T-cell (primary cell): ENCODE measurements at regions not wholly inside any gene's neighbourhood (a gene's known extent, or its start where the extent isn't known, plus 50 kb on each side); places are given as distances from the start of the nearest gene placed in this dataset.
"Not testable (repeated sequence)": the region's sequence is repeated elsewhere in the genome, so short reads cannot be mapped to it uniquely, and the experiment has no call there.

Experiments
- ATAC-seq, 4 experiments: fragments of 200-7000 bp in 3 of 4; fragments of 150-1000 bp in 1 of 4; cut with Tn5 transposase; replicated peaks in 1 of 4; 1 replicate in 3 of 4; 2 replicates in 1 of 4; pipeline ENCODE4 v1.10.0; 2021; ENCODE audit warnings: moderate library complexity in 3 of 4, mild to moderate bottlenecking in 2 of 4, moderate number of reproducible peaks in 1 of 4
- CTCF ChIA-PET, 2 donors: fragments of 300-600 bp; sonication (Branson Sonifier 250); formaldehyde crosslinking; loops; one replicate each; lab custom pipeline; 2022; ENCODE audit warnings: antibody characterized with exemption in 2 of 2; lab: Charles Lee
- POLR2A ChIA-PET, 2 donors: fragments of 300-600 bp; sonication (Branson Sonifier 250); formaldehyde crosslinking; loops; one replicate each; lab custom pipeline; 2022; ENCODE audit warnings: antibody characterized with exemption in 2 of 2; lab: Charles Lee
- DNase-seq, 35 experiments: peaks; one replicate each; pipeline versions ENCODE4 v3.0.0 to v3.0.0-alpha.2; 2013 to 2023
- H3K27ac ChIP-seq: one replicate; pipeline ENCODE4 v1.5.1; 2013; ENCODE audit warnings: low read length
- H3K27me3 ChIP-seq, 2 experiments: replicated peaks in 1 of 2; 1 replicate in 1 of 2; 2 replicates in 1 of 2; pipeline versions ENCODE4 v1.6.1 to v1.7.0; 2013; ENCODE audit warnings: low read length in 1 of 2, mixed read lengths in 1 of 2; ENCODE audit not compliant: control insufficient read depth in 2 of 2, insufficient read depth in 2 of 2; ENCODE audit errors: extremely low read depth in 1 of 2
- H3K36me3 ChIP-seq, 2 donors: 1 replicate in 1 of 2; 2 replicates in 1 of 2; pipeline versions ENCODE4 v1.6.1 to v1.7.0; 2013; ENCODE audit warnings: low read length in 1 of 2; ENCODE audit not compliant: control insufficient read depth in 2 of 2, insufficient read depth in 1 of 2; ENCODE audit errors: extremely low read depth in 1 of 2
- H3K4me1 ChIP-seq, 2 experiments: 1 replicate in 1 of 2; 2 replicates in 1 of 2; pipeline versions ENCODE4 v1.6.1 to v1.7.0; 2013; ENCODE audit warnings: low read length in 2 of 2, mixed read lengths in 1 of 2; ENCODE audit not compliant: insufficient read depth in 2 of 2, control insufficient read depth in 1 of 2; ENCODE audit errors: extremely low read depth in 1 of 2
- H3K4me3 ChIP-seq, 2 donors: 1 replicate in 1 of 2; 2 replicates in 1 of 2; pipeline versions ENCODE4 v1.5.1 to v1.7.0; 2013; ENCODE audit warnings: mild to moderate bottlenecking in 2 of 2, low read length in 1 of 2, moderate library complexity in 1 of 2; ENCODE audit not compliant: control insufficient read depth in 1 of 2; ENCODE audit errors: extremely low read depth in 1 of 2
- H3K9me3 ChIP-seq: 2 replicates; pipeline ENCODE4 v1.7.0; 2013
- H3K27ac Mint-ChIP-seq, 2 donors: one replicate each; pipeline ENCODE4 v1.8.0; 2020 to 2021; ENCODE audit warnings: mild to moderate bottlenecking in 2 of 2, mixed read lengths in 2 of 2
- H3K27me3 Mint-ChIP-seq, 2 donors: one replicate each; pipeline ENCODE4 v1.8.0; 2021 to 2022; ENCODE audit warnings: mixed read lengths in 2 of 2
- H3K36me3 Mint-ChIP-seq: one replicate; pipeline ENCODE4 v1.8.0; 2021; ENCODE audit warnings: mixed read lengths
- H3K4me1 Mint-ChIP-seq, 3 donors: one replicate each; pipeline ENCODE4 v1.8.0; 2020 to 2022; ENCODE audit warnings: mixed read lengths in 3 of 3, mild to moderate bottlenecking in 1 of 3
- H3K4me3 Mint-ChIP-seq, 3 donors: one replicate each; pipeline ENCODE4 v1.8.0; 2020 to 2022; ENCODE audit warnings: mild to moderate bottlenecking in 3 of 3, mixed read lengths in 3 of 3, moderate library complexity in 3 of 3
- H3K9me3 Mint-ChIP-seq, 3 donors: one replicate each; pipeline ENCODE4 v1.8.0; 2020 to 2022; ENCODE audit warnings: mixed read lengths in 3 of 3
- WGBS: methylation state at CpG from one replicate; pipeline ENCODE4 v1.1.5; 2013; ENCODE audit warnings: missing lambda C conversion rate; ENCODE audit not compliant: insufficient coverage; 5-methylcytosine and 5-hydroxymethylcytosine counted together

- H3K27me3 ChIP-seq, H3K36me3 ChIP-seq, H3K4me3 ChIP-seq, H3K4me3 Mint-ChIP-seq, H3K9me3 Mint-ChIP-seq, H3K4me1 Mint-ChIP-seq, POLR2A ChIA-PET, H3K27me3 Mint-ChIP-seq, CTCF ChIA-PET, H3K9me3 ChIP-seq, ATAC-seq, H3K36me3 Mint-ChIP-seq, DNase-seq, H3K27ac ChIP-seq, H3K27ac Mint-ChIP-seq, H3K4me1 ChIP-seq: not testable (repeated sequence)
- WGBS = no CpG with 5 or more reads among the region's 1 CpG
Measured at GRCh38 chrY:7588176-7588575, 676.6 kb upstream of the AMELY start.

GRCh38 chrY:7562541-7562940 is 651.0 kb upstream of the AMELY start:
- Histone ChIP-seq H3K4me3 (no peak overlapping the region), H3K4me1 (no peaks in the 10 kb centered on the region), H3K9me3 (no peaks in the 10 kb centered on the region), H3K27ac (no peak overlapping the region), H3K36me3 (no peaks in the 10 kb centered on the region), H3K27me3 (no peaks in the 10 kb centered on the region)
- no peaks in the 10 kb centered on the region for H3K9me3 Mint-ChIP-seq
- peaks cover 0 to 4% of the 10 kb centered on the region in 2 donors for H3K27me3 Mint-ChIP-seq
- no CpG with 5 or more reads among the region's 4 CpGs for WGBS
- no peak overlapping the region for H3K4me3 Mint-ChIP-seq
- DNase-seq = no peak
- POLR2A ChIA-PET = no interaction called here
- no peaks in the 10 kb centered on the region for H3K36me3 Mint-ChIP-seq
- no peak overlapping the region for H3K27ac Mint-ChIP-seq
- H3K4me1 Mint-ChIP-seq = no peaks in the 10 kb centered on the region
- no peak for ATAC-seq
- CTCF ChIA-PET = no interaction called here

- Mint-ChIP-seq H3K27ac (no peak overlapping the region), H3K4me3 (no peak overlapping the region), H3K27me3 (peaks cover 0 to 2% of the 10 kb centered on the region in 2 donors), H3K4me1 (no peaks in the 10 kb centered on the region), H3K36me3 (no peaks in the 10 kb centered on the region), H3K9me3 (no peaks in the 10 kb centered on the region)
- H3K36me3 ChIP-seq = no peaks in the 10 kb centered on the region
- POLR2A ChIA-PET = no interaction called here
- H3K4me1 ChIP-seq = no peaks in the 10 kb centered on the region
- ATAC-seq (no peak), DNase-seq (no peak)
- CTCF ChIA-PET = no interaction called here
- H3K27me3 ChIP-seq = peaks cover 0 to 4% of the 10 kb centered on the region in 2 experiments
- H3K9me3 ChIP-seq = no peaks in the 10 kb centered on the region
- H3K4me3 ChIP-seq = no peak overlapping the region
- no peak overlapping the region for H3K27ac ChIP-seq
- WGBS = 75% methylated on average over 2 of the region's 7 CpGs
Measured at GRCh38 chrY:7557675-7558074, 646.1 kb upstream of the AMELY start.

GRCh38 chrY:7555006-7555405 is 643.5 kb upstream of the AMELY start:
- no peaks in the 10 kb centered on the region for H3K4me1 Mint-ChIP-seq
- 100% methylated on average over 3 of the region's 6 CpGs for WGBS
- H3K4me1 ChIP-seq = no peaks in the 10 kb centered on the region
- H3K9me3 ChIP-seq = no peaks in the 10 kb centered on the region
- ChIA-PET POLR2A (no interaction called here), CTCF (no interaction called here)
- H3K27ac ChIP-seq = no peak overlapping the region
- no peaks in the 10 kb centered on the region for H3K9me3 Mint-ChIP-seq
- H3K27ac Mint-ChIP-seq = no peak overlapping the region
- H3K27me3 ChIP-seq = peaks cover 0 to 4% of the 10 kb centered on the region in 2 experiments
- peaks cover 0 to 2% of the 10 kb centered on the region in 2 donors for H3K27me3 Mint-ChIP-seq
- H3K36me3 Mint-ChIP-seq = no peaks in the 10 kb centered on the region
- DNase-seq (no peak), ATAC-seq (no peak)
- no peak overlapping the region for H3K4me3 Mint-ChIP-seq
- H3K4me3 ChIP-seq = no peak overlapping the region
- H3K36me3 ChIP-seq = no peaks in the 10 kb centered on the region

GRCh38 chrY:7545060-7545459 is 633.5 kb upstream of the AMELY start:
- ChIA-PET CTCF (no interaction called here), POLR2A (no interaction called here)
- Mint-ChIP-seq H3K27me3 (peaks cover 0 to 3% of the 10 kb centered on the region in 2 donors), H3K4me3 (no peak overlapping the region), H3K36me3 (no peaks in the 10 kb centered on the region), H3K27ac (no peak overlapping the region), H3K9me3 (no peaks in the 10 kb centered on the region), H3K4me1 (no peaks in the 10 kb centered on the region)
- no peaks in the 10 kb centered on the region for H3K4me1 ChIP-seq
- no peaks in the 10 kb centered on the region for H3K27me3 ChIP-seq
- H3K36me3 ChIP-seq = no peaks in the 10 kb centered on the region
- WGBS = no CpG with 5 or more reads among the region's 1 CpG
- DNase-seq (no peak), ATAC-seq (no peak)
- H3K4me3 ChIP-seq = no peak overlapping the region
- no peaks in the 10 kb centered on the region for H3K9me3 ChIP-seq
- H3K27ac ChIP-seq = no peak overlapping the region

- Mint-ChIP-seq H3K27ac (no peak overlapping the region), H3K4me3 (no peak overlapping the region), H3K9me3 (no peaks in the 10 kb centered on the region), H3K36me3 (no peaks in the 10 kb centered on the region), H3K27me3 (peaks cover 0 to 3% of the 10 kb centered on the region in 2 donors), H3K4me1 (no peaks in the 10 kb centered on the region)
- Histone ChIP-seq H3K27ac (no peak overlapping the region), H3K27me3 (peaks cover 0 to under 1% of the 10 kb centered on the region in 2 experiments), H3K4me1 (no peaks in the 10 kb centered on the region), H3K4me3 (no peak overlapping the region), H3K36me3 (no peaks in the 10 kb centered on the region), H3K9me3 (no peaks in the 10 kb centered on the region)
- DNase-seq = no peak
- CTCF ChIA-PET = interaction anchor here in 1 of 2 donors (0.5 kb wide), 1 partner anchor 9 kb away, joined by 5 read pairs; no protein-coding TSS in a partner anchor
- POLR2A ChIA-PET = no interaction called here
- no peak for ATAC-seq
Measured at GRCh38 chrY:7544172-7544770, 632.7 kb upstream of the AMELY start.

GRCh38 chrY:7543506-7543905 is 632.0 kb upstream of the AMELY start:
- H3K4me1 ChIP-seq = no peaks in the 10 kb centered on the region
- no peaks in the 10 kb centered on the region for H3K36me3 ChIP-seq
- ATAC-seq = no peak
- Mint-ChIP-seq H3K27me3 (peaks cover 0 to 3% of the 10 kb centered on the region in 2 donors), H3K27ac (no peak overlapping the region), H3K9me3 (no peaks in the 10 kb centered on the region), H3K36me3 (no peaks in the 10 kb centered on the region), H3K4me1 (no peaks in the 10 kb centered on the region), H3K4me3 (no peak overlapping the region)
- no peak for DNase-seq
- peaks cover 0 to 2% of the 10 kb centered on the region in 2 experiments for H3K27me3 ChIP-seq
- H3K27ac ChIP-seq = no peak overlapping the region
- no peak overlapping the region for H3K4me3 ChIP-seq
- no peaks in the 10 kb centered on the region for H3K9me3 ChIP-seq
- ChIA-PET CTCF (no interaction called here), POLR2A (no interaction called here)
